PC-9 (cell line): ENCODE measurements at regions not wholly inside any gene's neighbourhood (a gene's known extent, or its start where the extent isn't known, plus 50 kb on each side); places are given as distances from the start of the nearest gene placed in this dataset.
"Not testable (repeated sequence)": the region's sequence is repeated elsewhere in the genome, so short reads cannot be mapped to it uniquely, and the experiment has no call there.

ENCODE experiments used
- EZH2 ChIP-seq: fragments of 200-600 bp; sonication (generic); IDR thresholded peaks from 2 replicates; pipeline ENCODE4 v1.8.0; 2017; ENCODE audit warnings: antibody characterized with exemption, low read depth
- TF ChIP-seq, protein P1 (sequence below): fragments of 200-600 bp; sonication (generic); conservative IDR thresholded peaks from 2 replicates; pipeline ENCODE4 v1.6.1; 2017; ENCODE audit warnings: mixed run types, antibody characterized with exemption, mild to moderate bottlenecking, moderate library complexity

DNA sequence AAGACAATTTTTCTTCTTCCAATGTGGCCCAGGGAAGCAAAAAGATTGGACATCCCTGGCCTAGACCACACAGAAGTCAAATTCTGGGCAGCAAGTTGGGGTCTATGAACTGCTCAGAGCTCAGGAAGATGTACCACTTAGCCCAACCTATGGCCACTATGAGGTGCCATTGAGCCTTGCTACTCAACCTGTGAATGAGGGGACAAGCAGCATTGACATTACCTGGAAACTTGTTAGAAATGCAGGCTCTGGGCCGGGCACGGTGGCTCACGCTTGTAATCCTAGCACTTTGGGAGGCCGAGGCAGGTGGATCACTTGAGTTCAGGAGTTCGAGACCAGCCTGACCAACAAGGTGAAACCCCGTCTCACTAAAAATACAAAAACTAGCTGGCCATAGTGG, 195.6 kb downstream of the SEMA6D start:
- TF ChIP-seq, protein P1, sequence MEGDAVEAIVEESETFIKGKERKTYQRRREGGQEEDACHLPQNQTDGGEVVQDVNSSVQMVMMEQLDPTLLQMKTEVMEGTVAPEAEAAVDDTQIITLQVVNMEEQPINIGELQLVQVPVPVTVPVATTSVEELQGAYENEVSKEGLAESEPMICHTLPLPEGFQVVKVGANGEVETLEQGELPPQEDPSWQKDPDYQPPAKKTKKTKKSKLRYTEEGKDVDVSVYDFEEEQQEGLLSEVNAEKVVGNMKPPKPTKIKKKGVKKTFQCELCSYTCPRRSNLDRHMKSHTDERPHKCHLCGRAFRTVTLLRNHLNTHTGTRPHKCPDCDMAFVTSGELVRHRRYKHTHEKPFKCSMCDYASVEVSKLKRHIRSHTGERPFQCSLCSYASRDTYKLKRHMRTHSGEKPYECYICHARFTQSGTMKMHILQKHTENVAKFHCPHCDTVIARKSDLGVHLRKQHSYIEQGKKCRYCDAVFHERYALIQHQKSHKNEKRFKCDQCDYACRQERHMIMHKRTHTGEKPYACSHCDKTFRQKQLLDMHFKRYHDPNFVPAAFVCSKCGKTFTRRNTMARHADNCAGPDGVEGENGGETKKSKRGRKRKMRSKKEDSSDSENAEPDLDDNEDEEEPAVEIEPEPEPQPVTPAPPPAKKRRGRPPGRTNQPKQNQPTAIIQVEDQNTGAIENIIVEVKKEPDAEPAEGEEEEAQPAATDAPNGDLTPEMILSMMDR: not testable (repeated sequence)
- TF ChIP-seq EZH2: not testable (repeated sequence)
